NB4 (cell line): ENCODE measurements at regions not wholly inside any gene's neighbourhood (a gene's known extent, or its start where the extent isn't known, plus 50 kb on each side); places are given as distances from the start of the nearest gene placed in this dataset.
"Not testable (repeated sequence)": the region's sequence is repeated elsewhere in the genome, so short reads cannot be mapped to it uniquely, and the experiment has no call there.

Experiments
- DNase-seq: peaks from one replicate; pipeline ENCODE4 v3.0.0; 2010; ENCODE audit warnings: low read depth
- H3K4me3 ChIP-seq: one replicate; pipeline ENCODE4 v1.5.1; 2011; ENCODE audit warnings: mild to moderate bottlenecking, low read depth, low read length, moderate library complexity
- MYC ChIP-seq: IDR thresholded peaks from 2 replicates; pipeline ENCODE4 v1.6.1; 2011; ENCODE audit warnings: low read depth, low read length
- POLR2A ChIP-seq: IDR thresholded peaks from 2 replicates; pipeline ENCODE4 v1.6.1; 2011; ENCODE audit warnings: mild to moderate bottlenecking; ENCODE audit not compliant: insufficient read length; ENCODE audit errors: extremely low read depth
- TF ChIP-seq, protein P1 (sequence below): IDR thresholded peaks from 2 replicates; pipeline ENCODE4 v1.6.1; 2011; ENCODE audit warnings: low read depth, low read length
- TF ChIP-seq, protein P2 (sequence below): IDR thresholded peaks from one replicate; pipeline ENCODE4 v1.5.1; 2012; ENCODE audit warnings: low read depth, low read length

DNA sequence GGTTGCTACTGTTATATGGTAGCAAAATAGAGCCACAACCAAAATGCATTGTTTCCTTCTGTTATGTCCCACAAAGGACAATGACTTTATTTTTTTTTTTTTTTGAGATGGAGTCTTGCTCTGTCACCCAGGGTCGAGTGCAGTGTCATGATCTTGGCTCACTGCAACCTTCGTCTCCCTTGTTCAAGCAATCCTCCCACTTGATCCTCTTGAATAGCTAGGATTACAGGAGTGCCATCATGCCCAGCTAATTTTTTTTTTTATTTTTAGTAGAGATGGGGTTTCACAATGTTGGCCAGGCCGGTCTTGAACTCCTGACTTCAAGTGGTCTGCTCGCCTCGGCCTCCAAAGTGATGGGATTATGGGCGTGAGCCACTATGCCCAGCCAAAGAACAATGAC is 527.7 kb upstream of the SGCD start:
- H3K4me3 ChIP-seq, result no peak overlapping the region
- no peak for DNase-seq
- TF ChIP-seq MYC, result no peak
- TF ChIP-seq POLR2A, result no peak
- TF ChIP-seq, protein P1, sequence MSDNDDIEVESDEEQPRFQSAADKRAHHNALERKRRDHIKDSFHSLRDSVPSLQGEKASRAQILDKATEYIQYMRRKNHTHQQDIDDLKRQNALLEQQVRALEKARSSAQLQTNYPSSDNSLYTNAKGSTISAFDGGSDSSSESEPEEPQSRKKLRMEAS, result no peak
- TF ChIP-seq, protein P2, sequence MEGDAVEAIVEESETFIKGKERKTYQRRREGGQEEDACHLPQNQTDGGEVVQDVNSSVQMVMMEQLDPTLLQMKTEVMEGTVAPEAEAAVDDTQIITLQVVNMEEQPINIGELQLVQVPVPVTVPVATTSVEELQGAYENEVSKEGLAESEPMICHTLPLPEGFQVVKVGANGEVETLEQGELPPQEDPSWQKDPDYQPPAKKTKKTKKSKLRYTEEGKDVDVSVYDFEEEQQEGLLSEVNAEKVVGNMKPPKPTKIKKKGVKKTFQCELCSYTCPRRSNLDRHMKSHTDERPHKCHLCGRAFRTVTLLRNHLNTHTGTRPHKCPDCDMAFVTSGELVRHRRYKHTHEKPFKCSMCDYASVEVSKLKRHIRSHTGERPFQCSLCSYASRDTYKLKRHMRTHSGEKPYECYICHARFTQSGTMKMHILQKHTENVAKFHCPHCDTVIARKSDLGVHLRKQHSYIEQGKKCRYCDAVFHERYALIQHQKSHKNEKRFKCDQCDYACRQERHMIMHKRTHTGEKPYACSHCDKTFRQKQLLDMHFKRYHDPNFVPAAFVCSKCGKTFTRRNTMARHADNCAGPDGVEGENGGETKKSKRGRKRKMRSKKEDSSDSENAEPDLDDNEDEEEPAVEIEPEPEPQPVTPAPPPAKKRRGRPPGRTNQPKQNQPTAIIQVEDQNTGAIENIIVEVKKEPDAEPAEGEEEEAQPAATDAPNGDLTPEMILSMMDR, result no peak

DNA sequence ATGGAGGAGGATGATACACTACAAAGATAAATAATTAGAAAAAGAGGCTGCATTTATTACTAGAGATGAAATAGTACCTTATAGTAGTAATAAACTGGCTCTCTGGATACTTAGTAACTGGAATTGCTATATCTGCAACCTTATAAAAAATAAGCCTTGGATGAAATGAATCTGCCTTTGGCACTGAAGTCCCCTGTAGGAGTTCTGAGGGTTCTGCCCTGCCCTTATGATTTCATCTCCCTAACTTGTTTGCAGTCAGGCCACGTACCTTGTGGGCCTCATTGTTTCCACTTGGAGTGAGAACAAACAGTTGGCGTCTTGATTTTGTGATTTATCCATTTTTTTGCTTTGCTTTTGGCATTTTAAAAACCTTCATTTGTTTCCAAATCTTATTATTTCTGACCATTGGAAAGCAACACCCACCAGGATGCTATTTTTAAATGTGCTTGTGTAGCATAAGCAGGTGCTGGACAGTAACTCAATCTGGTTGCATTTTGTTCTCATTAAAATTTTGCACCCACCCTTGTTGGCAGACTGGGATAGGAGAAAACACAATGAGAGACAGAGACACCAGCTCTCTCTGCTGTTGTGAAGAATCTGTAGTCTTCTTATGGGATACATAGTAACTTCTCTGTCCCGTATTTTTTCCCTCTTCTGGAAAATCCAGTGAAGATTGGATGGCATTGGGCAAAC is 518.9 kb upstream of the SGCD start:
- no peak overlapping the region for H3K4me3 ChIP-seq
- DNase-seq, result no peak
- TF ChIP-seq, protein P1, result no peak
- TF ChIP-seq POLR2A, result no peak
- TF ChIP-seq, protein P2, result no peak
- TF ChIP-seq MYC, result no peak

DNA sequence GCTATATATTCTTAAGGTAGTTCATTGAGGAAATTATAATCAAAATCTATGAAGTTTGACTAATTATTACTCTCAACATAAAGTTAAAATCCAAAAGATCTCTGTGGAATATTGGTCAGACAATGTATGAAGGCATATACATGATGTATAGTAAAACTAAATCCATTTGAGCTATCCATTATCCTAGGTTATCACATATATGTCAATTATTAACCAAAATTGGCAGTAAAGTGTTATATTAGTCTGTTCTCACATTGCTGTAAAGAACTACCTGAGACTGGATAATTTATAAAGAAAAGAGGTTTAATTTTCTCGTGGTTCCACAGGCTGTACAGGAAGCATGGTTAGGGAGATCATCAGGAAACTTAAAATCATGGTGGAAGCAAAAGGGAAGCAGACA is 511.7 kb upstream of the SGCD start:
- TF ChIP-seq, protein P2, result no peak
- TF ChIP-seq, protein P1, result no peak
- TF ChIP-seq POLR2A (no peak), MYC (no peak)
- DNase-seq, result no peak
- no peak overlapping the region for H3K4me3 ChIP-seq

DNA sequence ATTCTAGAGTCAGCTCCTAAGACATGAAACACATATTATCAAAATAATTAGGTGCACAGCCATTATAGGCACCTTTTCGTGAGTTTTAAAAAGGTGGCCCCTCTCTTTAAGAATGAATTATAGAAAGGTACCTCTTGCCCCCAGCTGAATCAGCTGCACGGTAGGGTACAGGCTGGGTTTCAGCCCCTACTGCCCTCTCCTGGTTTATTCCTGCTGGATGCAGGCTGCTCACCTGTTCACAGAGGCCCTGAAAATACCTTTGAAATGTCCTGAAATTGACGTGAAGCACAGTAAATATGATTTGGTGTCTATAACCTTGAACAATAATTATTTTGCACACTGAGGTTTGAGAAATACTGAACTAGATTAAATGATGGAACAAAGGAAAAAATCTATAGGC is 504.8 kb upstream of the SGCD start:
- TF ChIP-seq, protein P2, result no peak
- TF ChIP-seq MYC, result no peak
- TF ChIP-seq, protein P1, result no peak
- TF ChIP-seq POLR2A, result no peak
- DNase-seq, result no peak
- H3K4me3 ChIP-seq, result no peak overlapping the region

DNA sequence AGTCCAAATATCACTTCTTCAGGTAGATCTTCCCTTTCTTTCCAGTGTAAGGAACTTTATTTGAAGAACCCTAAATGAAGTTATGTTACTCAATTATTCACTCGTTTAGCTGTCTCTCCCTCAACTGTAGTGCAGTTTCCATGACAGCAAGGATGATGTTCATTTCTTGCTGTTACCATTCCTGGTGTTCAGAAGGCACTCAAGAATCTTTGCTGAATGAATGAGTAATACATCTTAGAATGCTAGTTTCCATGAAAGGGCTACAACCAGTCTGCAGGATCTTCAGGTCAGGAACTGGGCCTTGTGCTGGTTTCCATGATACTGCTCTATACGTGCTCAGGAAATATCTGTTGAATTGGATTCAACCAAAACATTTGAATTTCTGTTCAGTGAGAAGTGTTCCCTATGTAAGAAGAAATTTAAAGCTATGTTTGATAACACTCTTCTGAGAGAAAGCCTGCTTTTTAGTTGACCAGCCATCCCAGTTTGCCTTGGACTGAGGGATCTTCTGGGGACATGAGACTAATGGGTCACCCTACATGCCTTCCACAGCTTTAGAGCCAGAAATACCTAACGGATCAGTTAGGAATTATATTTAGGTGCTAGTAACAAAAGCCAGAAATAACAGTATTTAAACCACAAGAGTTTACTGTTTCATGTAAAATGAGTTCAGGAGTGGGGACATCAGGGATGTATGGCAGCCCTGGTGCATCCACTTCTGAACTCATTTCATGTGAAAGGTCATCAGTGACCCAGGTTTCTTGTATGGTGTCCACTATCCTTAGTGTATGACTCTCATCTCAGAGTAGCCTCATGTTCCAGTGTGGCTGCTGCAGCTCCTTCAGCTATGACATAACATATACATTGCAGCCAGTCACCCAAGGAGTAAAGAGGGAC is 500.1 kb upstream of the SGCD start:
- no peak for DNase-seq
- no peak overlapping the region for H3K4me3 ChIP-seq
- TF ChIP-seq, protein P2, result no peak

DNA sequence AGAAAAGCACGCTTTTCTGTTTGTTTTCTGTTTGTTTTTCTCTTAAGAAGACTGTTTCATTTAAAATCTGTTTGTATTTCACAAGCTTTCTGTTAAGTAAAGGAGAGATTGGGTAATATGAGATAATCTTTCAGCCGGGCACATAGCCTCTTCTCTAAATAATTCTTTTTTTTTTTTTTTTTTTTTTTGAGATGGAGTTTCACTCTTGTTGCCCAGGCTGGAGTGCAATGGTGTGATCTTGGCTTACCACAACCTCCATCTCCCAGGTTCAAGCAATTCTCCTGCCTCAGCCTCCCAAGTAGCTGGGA is 499.5 kb upstream of the SGCD start:
- not testable (repeated sequence) for H3K4me3 ChIP-seq, DNase-seq
